ENCODE measurements at regions not wholly inside any gene's neighbourhood (a gene's known extent, or its start where the extent isn't known, plus 50 kb on each side); places are given as distances from the start of the nearest gene placed in this dataset.
A peak's percentile ranks its signal among the peaks of the same experiment; 100 is the strongest.
"Not testable (repeated sequence)": the region's sequence is repeated elsewhere in the genome, so short reads cannot be mapped to it uniquely, and the experiment has no call there.

- not testable (repeated sequence) for H3K9me3 ChIP-seq (ENCODE audit: low read length); H3K36me3 ChIP-seq (ENCODE audit: insufficient read depth, low read length); H3K27ac ChIP-seq (ENCODE audit: low read depth, low read length); H3K4me3 ChIP-seq (ENCODE audit: low read depth in 1 of 2, low read length in 2 of 2); H3K27me3 ChIP-seq (ENCODE audit: control insufficient read depth in 1 of 2, insufficient read depth in 2 of 2, low read length in 2 of 2); H3K9ac ChIP-seq (ENCODE audit: low read length); H3K4me1 ChIP-seq (ENCODE audit: insufficient read depth, low read length)
Observed at GRCh38 chr1:146416642-146417041, 187.8 kb upstream of the NOTCH2NLA start.

GRCh38 chr1:146415017-146415416, 186.2 kb upstream of the NOTCH2NLA start:
- not testable (repeated sequence) for H3K4me1 ChIP-seq (ENCODE audit: insufficient read depth, low read length); H3K27ac ChIP-seq (ENCODE audit: low read depth, low read length); H3K36me3 ChIP-seq (ENCODE audit: insufficient read depth, low read length); H3K4me3 ChIP-seq (ENCODE audit: low read depth in 1 of 2, low read length in 2 of 2); H3K27me3 ChIP-seq (ENCODE audit: control insufficient read depth in 1 of 2, insufficient read depth in 2 of 2, low read length in 2 of 2); H3K9ac ChIP-seq (ENCODE audit: low read length); H3K9me3 ChIP-seq (ENCODE audit: low read length)

GRCh38 chr1:146413911-146414310, 185.1 kb upstream of the NOTCH2NLA start:
- not testable (repeated sequence) for H3K4me3 ChIP-seq (ENCODE audit: low read depth in 1 of 2, low read length in 2 of 2); H3K27ac ChIP-seq (ENCODE audit: low read depth, low read length); H3K9me3 ChIP-seq (ENCODE audit: low read length); H3K36me3 ChIP-seq (ENCODE audit: insufficient read depth, low read length); H3K4me1 ChIP-seq (ENCODE audit: insufficient read depth, low read length); H3K27me3 ChIP-seq (ENCODE audit: control insufficient read depth in 1 of 2, insufficient read depth in 2 of 2, low read length in 2 of 2); H3K9ac ChIP-seq (ENCODE audit: low read length)

- H3K27me3 ChIP-seq (ENCODE audit: control insufficient read depth in 1 of 2, insufficient read depth in 2 of 2, low read length in 2 of 2); H3K9me3 ChIP-seq (ENCODE audit: low read length); H3K9ac ChIP-seq (ENCODE audit: low read length); H3K36me3 ChIP-seq (ENCODE audit: insufficient read depth, low read length); H3K27ac ChIP-seq (ENCODE audit: low read depth, low read length); H3K4me3 ChIP-seq (ENCODE audit: low read depth in 1 of 2, low read length in 2 of 2); H3K4me1 ChIP-seq (ENCODE audit: insufficient read depth, low read length): not testable (repeated sequence)
Observed at GRCh38 chr1:146411923-146412322, 183.1 kb upstream of the NOTCH2NLA start.

- H3K9me3 ChIP-seq (ENCODE audit: low read length); H3K36me3 ChIP-seq (ENCODE audit: insufficient read depth, low read length); H3K4me3 ChIP-seq (ENCODE audit: low read depth in 1 of 2, low read length in 2 of 2); H3K4me1 ChIP-seq (ENCODE audit: insufficient read depth, low read length); H3K9ac ChIP-seq (ENCODE audit: low read length); H3K27me3 ChIP-seq (ENCODE audit: control insufficient read depth in 1 of 2, insufficient read depth in 2 of 2, low read length in 2 of 2): not testable (repeated sequence)
- H3K27ac ChIP-seq (ENCODE audit: low read depth, low read length) = peak overlapping the region; percentile 23
Observed at GRCh38 chr1:146409817-146410441, 181.1 kb upstream of the NOTCH2NLA start.

GRCh38 chr1:146409116-146409801, 180.4 kb upstream of the NOTCH2NLA start:
- not testable (repeated sequence) for H3K36me3 ChIP-seq (ENCODE audit: insufficient read depth, low read length); H3K27me3 ChIP-seq (ENCODE audit: control insufficient read depth in 1 of 2, insufficient read depth in 2 of 2, low read length in 2 of 2); H3K9me3 ChIP-seq (ENCODE audit: low read length); H3K4me3 ChIP-seq (ENCODE audit: low read depth in 1 of 2, low read length in 2 of 2); H3K9ac ChIP-seq (ENCODE audit: low read length); H3K4me1 ChIP-seq (ENCODE audit: insufficient read depth, low read length)
- H3K27ac ChIP-seq (ENCODE audit: low read depth, low read length) = peak overlapping the region; percentile 34

GRCh38 chr1:146401281-146401825, 172.5 kb upstream of the NOTCH2NLA start:
- H3K4me1 ChIP-seq (ENCODE audit: insufficient read depth, low read length); H3K27ac ChIP-seq (ENCODE audit: low read depth, low read length); H3K27me3 ChIP-seq (ENCODE audit: control insufficient read depth in 1 of 2, insufficient read depth in 2 of 2, low read length in 2 of 2); H3K4me3 ChIP-seq (ENCODE audit: low read depth in 1 of 2, low read length in 2 of 2); H3K9ac ChIP-seq (ENCODE audit: low read length); H3K9me3 ChIP-seq (ENCODE audit: low read length); H3K36me3 ChIP-seq (ENCODE audit: insufficient read depth, low read length): not testable (repeated sequence)

- H3K27ac ChIP-seq (ENCODE audit: low read depth, low read length); H3K36me3 ChIP-seq (ENCODE audit: insufficient read depth, low read length); H3K27me3 ChIP-seq (ENCODE audit: control insufficient read depth in 1 of 2, insufficient read depth in 2 of 2, low read length in 2 of 2); H3K4me1 ChIP-seq (ENCODE audit: insufficient read depth, low read length); H3K4me3 ChIP-seq (ENCODE audit: low read depth in 1 of 2, low read length in 2 of 2); H3K9me3 ChIP-seq (ENCODE audit: low read length); H3K9ac ChIP-seq (ENCODE audit: low read length): not testable (repeated sequence)
Observed at GRCh38 chr1:146400173-146401121, 171.6 kb upstream of the NOTCH2NLA start.

GRCh38 chr1:146399225-146399624, 170.4 kb upstream of the NOTCH2NLA start:
- H3K4me1 ChIP-seq (ENCODE audit: insufficient read depth, low read length); H3K4me3 ChIP-seq (ENCODE audit: low read depth in 1 of 2, low read length in 2 of 2); H3K36me3 ChIP-seq (ENCODE audit: insufficient read depth, low read length); H3K9ac ChIP-seq (ENCODE audit: low read length); H3K9me3 ChIP-seq (ENCODE audit: low read length); H3K27me3 ChIP-seq (ENCODE audit: control insufficient read depth in 1 of 2, insufficient read depth in 2 of 2, low read length in 2 of 2); H3K27ac ChIP-seq (ENCODE audit: low read depth, low read length): not testable (repeated sequence)

- H3K27me3 ChIP-seq (ENCODE audit: control insufficient read depth in 1 of 2, insufficient read depth in 2 of 2, low read length in 2 of 2); H3K36me3 ChIP-seq (ENCODE audit: insufficient read depth, low read length); H3K9ac ChIP-seq (ENCODE audit: low read length); H3K4me3 ChIP-seq (ENCODE audit: low read depth in 1 of 2, low read length in 2 of 2); H3K9me3 ChIP-seq (ENCODE audit: low read length); H3K27ac ChIP-seq (ENCODE audit: low read depth, low read length); H3K4me1 ChIP-seq (ENCODE audit: insufficient read depth, low read length): not testable (repeated sequence)
Observed at GRCh38 chr1:146396801-146397200, 168.0 kb upstream of the NOTCH2NLA start.

- H3K9ac ChIP-seq (ENCODE audit: low read length); H3K4me3 ChIP-seq (ENCODE audit: low read depth in 1 of 2, low read length in 2 of 2); H3K27me3 ChIP-seq (ENCODE audit: control insufficient read depth in 1 of 2, insufficient read depth in 2 of 2, low read length in 2 of 2); H3K4me1 ChIP-seq (ENCODE audit: insufficient read depth, low read length); H3K27ac ChIP-seq (ENCODE audit: low read depth, low read length); H3K9me3 ChIP-seq (ENCODE audit: low read length); H3K36me3 ChIP-seq (ENCODE audit: insufficient read depth, low read length): not testable (repeated sequence)
Observed at GRCh38 chr1:146396242-146396641, 167.4 kb upstream of the NOTCH2NLA start.

All from muscle layer of colon (tissue), 2 donors.